ENCODE measurements at regions not wholly inside any gene's neighbourhood (a gene's known extent, or its start where the extent isn't known, plus 50 kb on each side); places are given as distances from the start of the nearest gene placed in this dataset.
"Not testable (repeated sequence)": the region's sequence is repeated elsewhere in the genome, so short reads cannot be mapped to it uniquely, and the experiment has no call there.

- ChIA-PET POLR2A (ENCODE audit: unreplicated experiment) (no interaction called here), CTCF (no interaction called here)
- BruUV-seq (replicated peaks) = no TSS peak
- Histone ChIP-seq H3K4me2 (ENCODE audit: low read length) (no peak overlapping the region), H3K27ac (ENCODE audit: low read length) (no peak overlapping the region), H3K9me3 (ENCODE audit: low read length) (no peaks in the 10 kb centered on the region), H3K9ac (ENCODE audit: low read length) (no peak overlapping the region), H3K79me2 (ENCODE audit: low read length) (no peaks in the 10 kb centered on the region), H2AFZ (ENCODE audit: low read length) (no peak overlapping the region), H3K36me3 (ENCODE audit: low read depth, low read length) (no peaks in the 10 kb centered on the region), H3K4me1 (ENCODE audit: insufficient read depth, low read length) (no peaks in the 10 kb centered on the region), H3K27me3 (ENCODE audit: low read length) (no peaks in the 10 kb centered on the region), H3F3A (ENCODE audit: low read length, unreplicated experiment) (no peaks in the 10 kb centered on the region), H3K4me3 (ENCODE audit: low read length) (no peak overlapping the region), H3K9me2 (replicated peaks; ENCODE audit: low read length) (no peaks in the 10 kb centered on the region), H4K20me1 (ENCODE audit: low read length) (no peaks in the 10 kb centered on the region)
- DNase-seq (no peak), ATAC-seq (no peak)
- intact Hi-C loops (cut with micrococcal nuclease) = no loop called here
- TF ChIP-seq CTCF (conservative IDR thresholded peaks at IDR 0.05; ENCODE audit: low read depth, low read length) (no peak), EZH2phosphoT487 (IDR thresholded peaks at IDR 0.05; ENCODE audit: borderline replicate concordance, low read length) (no peak), EZH2 (IDR thresholded peaks at IDR 0.05; ENCODE audit: low read length, unreplicated experiment) (no peak)
These were observed 219.0 kb upstream of the AKR1E2 start for GRCh38 chr10:4606856-4607636.

GRCh38 chr10:4602764-4603491 is 223.1 kb upstream of the AKR1E2 start:
- TF ChIP-seq EZH2 (IDR thresholded peaks at IDR 0.05; ENCODE audit: low read length, unreplicated experiment) (no peak), CTCF (conservative IDR thresholded peaks at IDR 0.05; ENCODE audit: low read depth, low read length) (no peak), EZH2phosphoT487 (IDR thresholded peaks at IDR 0.05; ENCODE audit: borderline replicate concordance, low read length) (no peak)

GRCh38 chr10:4599471-4599870 is 226.5 kb upstream of the AKR1E2 start:
- no peak for DNase-seq
- Histone ChIP-seq H3K27ac (ENCODE audit: low read length) (no peak overlapping the region), H3K9me3 (ENCODE audit: low read length) (no peaks in the 10 kb centered on the region), H3K36me3 (ENCODE audit: low read depth, low read length) (no peaks in the 10 kb centered on the region), H3K4me1 (ENCODE audit: insufficient read depth, low read length) (no peaks in the 10 kb centered on the region), H2AFZ (ENCODE audit: low read length) (no peak overlapping the region), H3K9ac (ENCODE audit: low read length) (no peak overlapping the region), H3K79me2 (ENCODE audit: low read length) (no peaks in the 10 kb centered on the region), H3K27me3 (ENCODE audit: low read length) (no peaks in the 10 kb centered on the region), H3F3A (ENCODE audit: low read length, unreplicated experiment) (no peaks in the 10 kb centered on the region), H3K4me2 (ENCODE audit: low read length) (no peak overlapping the region), H3K9me2 (replicated peaks; ENCODE audit: low read length) (no peaks in the 10 kb centered on the region), H3K4me3 (ENCODE audit: low read length) (no peak overlapping the region), H4K20me1 (ENCODE audit: low read length) (no peaks in the 10 kb centered on the region)
- ATAC-seq = no peak
- CTCF ChIA-PET = no interaction called here
- POLR2A ChIA-PET (ENCODE audit: unreplicated experiment) = no interaction called here
- TF ChIP-seq EZH2 (IDR thresholded peaks at IDR 0.05; ENCODE audit: low read length, unreplicated experiment) (no peak), EZH2phosphoT487 (IDR thresholded peaks at IDR 0.05; ENCODE audit: borderline replicate concordance, low read length) (no peak), CTCF (conservative IDR thresholded peaks at IDR 0.05; ENCODE audit: low read depth, low read length) (no peak)
- BruUV-seq (replicated peaks) = no TSS peak
- intact Hi-C loops (cut with micrococcal nuclease) = no loop called here

More at GRCh38 chr10:4602764-4603491, 223.1 kb upstream of the AKR1E2 start:
- no peak for ATAC-seq
- no peaks in the 10 kb centered on the region for H3F3A ChIP-seq (ENCODE audit: low read length, unreplicated experiment)
- ChIA-PET CTCF (no interaction called here), POLR2A (ENCODE audit: unreplicated experiment) (no interaction called here)
- H3K36me3 ChIP-seq (ENCODE audit: low read depth, low read length) = no peaks in the 10 kb centered on the region
- BruUV-seq (replicated peaks) = no TSS peak
- intact Hi-C loops (cut with micrococcal nuclease) = no loop called here
- H3K4me1 ChIP-seq (ENCODE audit: insufficient read depth, low read length) = no peaks in the 10 kb centered on the region
- no peaks in the 10 kb centered on the region for H3K9me2 ChIP-seq (replicated peaks; ENCODE audit: low read length)
- H2AFZ ChIP-seq (ENCODE audit: low read length) = no peak overlapping the region
- H3K9ac ChIP-seq (ENCODE audit: low read length) = no peak overlapping the region
- H3K4me3 ChIP-seq (ENCODE audit: low read length) = no peak overlapping the region
- no peaks in the 10 kb centered on the region for H3K9me3 ChIP-seq (ENCODE audit: low read length)
- H3K27me3 ChIP-seq (ENCODE audit: low read length) = no peaks in the 10 kb centered on the region
- no peak overlapping the region for H3K4me2 ChIP-seq (ENCODE audit: low read length)
- H4K20me1 ChIP-seq (ENCODE audit: low read length) = no peaks in the 10 kb centered on the region
- H3K27ac ChIP-seq (ENCODE audit: low read length) = no peak overlapping the region
- no peak for DNase-seq
- no peaks in the 10 kb centered on the region for H3K79me2 ChIP-seq (ENCODE audit: low read length)

GRCh38 chr10:4597898-4598297 is 228.1 kb upstream of the AKR1E2 start:
- H3F3A ChIP-seq (ENCODE audit: low read length, unreplicated experiment); H4K20me1 ChIP-seq (ENCODE audit: low read length); H3K4me3 ChIP-seq (ENCODE audit: low read length); H3K27me3 ChIP-seq (ENCODE audit: low read length); H3K79me2 ChIP-seq (ENCODE audit: low read length); H3K4me1 ChIP-seq (ENCODE audit: insufficient read depth, low read length); H3K4me2 ChIP-seq (ENCODE audit: low read length); DNase-seq; ATAC-seq; H3K9me2 ChIP-seq (replicated peaks; ENCODE audit: low read length); H3K9me3 ChIP-seq (ENCODE audit: low read length); POLR2A ChIA-PET (ENCODE audit: unreplicated experiment); intact Hi-C loops (cut with micrococcal nuclease); BruUV-seq (replicated peaks); H3K9ac ChIP-seq (ENCODE audit: low read length); H2AFZ ChIP-seq (ENCODE audit: low read length); CTCF ChIA-PET; H3K36me3 ChIP-seq (ENCODE audit: low read depth, low read length); H3K27ac ChIP-seq (ENCODE audit: low read length): not testable (repeated sequence)

All from PC-3 (cell line).